ENCODE measurements at regions not wholly inside any gene's neighbourhood (a gene's known extent, or its start where the extent isn't known, plus 50 kb on each side); places are given as distances from the start of the nearest gene placed in this dataset.
"Not testable (repeated sequence)": the region's sequence is repeated elsewhere in the genome, so short reads cannot be mapped to it uniquely, and the experiment has no call there.

DNA sequence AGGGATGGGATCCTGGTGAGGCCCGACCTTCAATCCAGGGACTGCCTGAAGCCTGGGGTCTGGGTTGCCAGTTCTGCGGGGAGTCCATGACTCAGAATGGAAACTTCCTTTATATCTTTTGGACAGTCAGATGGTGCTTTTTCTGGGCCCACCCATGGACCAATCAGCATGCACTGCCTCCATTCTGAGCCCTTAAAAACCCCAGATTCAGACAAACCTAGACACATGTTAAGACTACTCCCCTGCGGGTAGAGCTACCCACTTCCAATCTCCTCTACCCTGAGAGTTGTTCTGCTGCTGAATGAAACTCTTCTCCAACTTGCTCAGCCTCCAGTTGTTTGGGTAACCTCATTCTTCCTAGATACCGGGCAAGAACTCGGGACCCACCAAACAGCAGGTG, 1315.2 kb upstream of the MIR17HG start:
- DNase-seq, result no peak

DNA sequence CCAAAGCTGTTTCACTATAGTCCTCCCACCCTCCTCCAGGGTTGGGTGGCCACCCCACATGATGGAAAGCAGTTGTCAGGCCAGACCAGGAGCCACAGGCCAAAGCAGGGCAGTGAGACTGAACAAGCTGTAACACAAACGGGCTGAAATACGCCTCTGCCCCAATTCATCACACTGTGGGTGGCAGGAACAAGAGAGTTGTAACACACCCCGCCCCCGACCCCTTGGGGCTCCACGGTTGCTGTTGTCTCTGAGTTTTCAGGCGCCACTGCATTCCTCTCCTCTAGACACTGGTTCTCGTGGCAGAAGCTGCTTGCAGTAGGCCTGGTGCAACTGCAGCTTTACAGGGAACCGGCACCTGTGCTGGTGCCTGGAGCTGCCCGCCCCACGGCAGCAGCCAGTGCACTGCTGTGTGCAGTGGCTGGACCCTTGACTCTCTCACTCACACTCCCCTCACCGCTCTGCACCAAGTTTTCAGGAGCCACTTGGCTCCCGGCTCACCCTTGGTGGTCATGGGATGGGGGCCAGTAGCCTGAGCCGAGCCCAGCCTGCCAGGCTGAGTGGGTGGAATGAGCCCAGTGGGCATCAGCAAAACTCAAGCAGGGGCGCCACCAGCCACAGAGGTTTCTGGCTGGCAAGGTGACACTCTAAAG, 1314.5 kb upstream of the MIR17HG start:
- DNase-seq, result no peak

DNA sequence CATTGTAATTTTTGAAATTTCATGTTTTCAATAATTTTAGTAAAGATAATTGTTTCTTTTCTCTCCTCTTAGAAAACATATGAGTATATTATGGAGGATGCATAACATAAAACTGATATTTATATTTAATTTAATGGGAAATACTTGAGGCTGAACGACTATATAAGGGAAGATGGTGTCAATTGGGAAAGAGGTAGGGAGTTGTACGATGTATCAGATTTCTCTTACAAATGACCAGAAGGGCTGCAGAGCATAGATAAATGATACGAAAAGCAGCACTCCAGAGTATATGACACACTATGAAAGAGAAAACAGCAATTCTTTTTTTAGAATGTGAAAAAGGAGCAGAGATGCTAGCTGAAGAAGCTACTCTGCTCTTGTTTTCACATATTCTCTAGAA, 1308.0 kb upstream of the MIR17HG start:
- DNase-seq, result no peak

DNA sequence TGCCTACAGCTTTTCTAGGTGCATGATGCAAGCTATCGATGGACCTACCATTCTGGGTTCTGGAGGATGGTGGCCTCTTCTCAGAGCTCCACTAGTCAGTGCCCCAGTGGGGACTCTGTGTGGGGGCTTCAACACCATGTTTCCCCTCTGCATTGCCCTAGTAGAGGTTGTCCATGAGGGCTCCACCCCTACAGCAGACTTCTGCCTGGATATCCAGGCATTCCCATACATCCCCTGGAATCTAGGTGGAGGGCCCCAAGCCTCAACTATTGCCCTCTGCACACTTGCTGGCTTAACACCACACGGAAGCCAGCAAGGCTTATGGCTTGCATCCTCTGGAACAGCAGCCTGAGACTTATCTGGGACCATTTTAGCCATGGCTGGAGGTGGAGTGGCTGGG, 1299.9 kb upstream of the MIR17HG start:
- no peak for DNase-seq

DNA sequence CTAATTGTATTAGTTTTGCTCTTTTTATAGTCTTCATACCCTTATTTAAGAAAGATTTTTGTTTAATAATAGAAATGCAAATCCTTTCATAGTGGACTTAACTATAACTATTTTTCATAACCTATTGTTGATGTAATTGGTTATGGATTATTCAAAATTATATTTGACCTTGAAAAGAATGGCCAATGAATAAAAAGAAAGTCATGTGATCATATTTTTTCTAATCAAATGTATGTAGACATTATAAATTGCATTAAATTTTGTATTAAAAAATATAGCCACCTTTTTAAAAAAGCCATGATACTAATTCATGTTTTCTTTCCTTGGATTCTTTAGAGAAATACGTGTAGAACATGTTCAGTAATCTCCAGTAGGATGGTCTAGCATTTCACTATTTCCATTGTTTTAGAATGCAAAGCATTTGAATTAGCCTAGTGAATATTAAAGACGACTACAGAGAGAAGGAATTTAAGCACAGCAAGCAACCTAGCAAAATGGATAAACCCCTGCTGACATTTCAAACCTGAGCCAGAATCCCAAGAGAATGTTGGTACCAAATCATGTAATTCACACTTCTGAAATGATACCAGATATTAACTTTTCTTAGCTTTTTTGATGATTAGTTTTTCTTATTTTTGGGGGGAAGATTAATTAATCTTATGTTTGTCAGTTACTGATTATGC, 1297.4 kb upstream of the MIR17HG start:
- DNase-seq, result no peak

DNA sequence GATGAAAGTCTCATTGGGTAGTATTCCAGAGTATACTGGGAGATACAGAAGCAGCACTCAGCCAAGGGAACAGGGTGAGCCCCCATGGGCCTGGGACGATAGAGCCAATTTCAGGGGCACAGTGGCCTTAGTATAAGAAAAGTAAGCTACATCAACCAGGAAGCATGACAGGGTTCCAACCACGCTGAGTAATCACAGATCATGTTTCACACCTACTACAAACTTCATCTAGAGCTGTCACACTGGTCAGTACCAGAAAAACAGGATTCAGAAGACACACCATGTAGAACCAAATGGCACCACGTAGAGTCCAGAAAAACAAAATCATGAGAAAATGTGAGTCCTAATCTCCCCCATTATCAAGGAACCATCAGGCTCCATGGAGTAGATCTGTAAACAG, 1292.4 kb upstream of the MIR17HG start:
- no peak for DNase-seq

DNA sequence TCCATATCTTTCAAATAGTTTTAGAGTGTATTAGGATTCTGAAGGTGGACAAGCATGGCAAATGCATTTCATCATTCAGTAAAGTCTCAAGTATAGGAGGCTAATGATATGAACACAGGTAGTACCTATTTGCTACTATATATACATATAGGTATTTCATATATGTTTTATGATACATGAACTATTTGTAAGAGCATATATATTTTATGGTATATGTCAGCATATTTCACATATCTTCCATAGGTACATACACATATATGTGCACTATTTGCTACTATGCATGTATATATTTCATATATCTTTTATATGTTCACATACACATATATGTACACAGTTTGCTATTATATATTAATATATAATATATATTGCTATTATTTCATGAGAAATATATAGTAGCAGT, 1291.7 kb upstream of the MIR17HG start:
- DNase-seq, result no peak

DNA sequence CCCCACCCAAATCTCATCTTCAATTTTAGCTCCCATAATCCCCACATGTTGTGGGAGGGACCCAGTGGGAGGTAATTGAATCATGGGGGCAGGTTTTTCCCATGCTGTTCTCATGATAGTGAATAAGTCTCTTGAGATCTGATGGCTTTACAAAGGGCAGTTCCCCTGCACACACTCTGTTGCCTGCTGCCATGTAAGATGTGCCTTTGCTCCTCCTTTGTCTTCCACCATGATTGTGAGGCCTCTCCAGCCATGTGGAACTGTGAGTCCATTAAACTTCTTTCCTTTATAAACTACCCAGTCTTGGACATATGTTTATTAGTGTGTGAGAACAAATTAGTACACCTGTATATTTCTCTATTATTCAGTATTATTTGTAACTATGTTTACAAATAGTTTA, 1283.3 kb upstream of the MIR17HG start:
- DNase-seq, result not testable (repeated sequence)

DNA sequence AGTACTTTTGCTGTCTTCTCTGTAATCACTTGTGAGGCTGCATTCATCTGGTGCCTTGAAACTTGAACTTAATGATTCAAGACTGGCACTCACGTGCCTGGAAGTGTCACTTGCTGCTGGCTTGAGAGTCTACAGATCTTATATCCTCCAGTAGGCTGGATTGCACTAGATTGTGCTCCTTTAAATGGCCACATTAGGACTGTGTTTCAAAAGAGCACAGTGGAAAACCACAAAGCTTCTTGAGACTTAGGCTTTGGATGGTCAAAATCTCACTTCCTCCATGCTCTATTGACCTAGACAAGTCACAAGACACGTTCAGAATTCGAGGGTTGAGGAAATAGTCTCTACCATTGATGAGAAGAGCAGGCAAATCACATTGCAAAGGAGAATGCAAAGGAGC, 1278.8 kb upstream of the MIR17HG start:
- no peak for DNase-seq

DNA sequence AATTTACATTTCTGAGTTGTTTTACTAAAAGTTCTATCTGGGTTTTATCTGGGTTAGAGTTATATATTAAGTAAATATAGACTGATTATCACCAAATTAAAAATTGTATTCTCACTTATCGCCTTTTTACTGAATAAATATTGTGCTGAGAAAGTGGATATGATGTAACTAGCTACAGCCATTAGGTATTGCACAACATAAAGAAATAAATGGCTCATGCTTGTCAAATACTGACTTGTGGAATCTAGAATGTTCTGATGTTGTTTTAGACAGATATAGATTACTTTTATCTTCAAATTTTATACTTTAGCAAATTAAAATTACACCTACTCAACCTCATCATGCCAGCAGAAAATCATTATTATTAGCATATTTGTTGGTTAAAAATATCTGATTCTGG, 1277.1 kb upstream of the MIR17HG start:
- DNase-seq, result no peak

DNA sequence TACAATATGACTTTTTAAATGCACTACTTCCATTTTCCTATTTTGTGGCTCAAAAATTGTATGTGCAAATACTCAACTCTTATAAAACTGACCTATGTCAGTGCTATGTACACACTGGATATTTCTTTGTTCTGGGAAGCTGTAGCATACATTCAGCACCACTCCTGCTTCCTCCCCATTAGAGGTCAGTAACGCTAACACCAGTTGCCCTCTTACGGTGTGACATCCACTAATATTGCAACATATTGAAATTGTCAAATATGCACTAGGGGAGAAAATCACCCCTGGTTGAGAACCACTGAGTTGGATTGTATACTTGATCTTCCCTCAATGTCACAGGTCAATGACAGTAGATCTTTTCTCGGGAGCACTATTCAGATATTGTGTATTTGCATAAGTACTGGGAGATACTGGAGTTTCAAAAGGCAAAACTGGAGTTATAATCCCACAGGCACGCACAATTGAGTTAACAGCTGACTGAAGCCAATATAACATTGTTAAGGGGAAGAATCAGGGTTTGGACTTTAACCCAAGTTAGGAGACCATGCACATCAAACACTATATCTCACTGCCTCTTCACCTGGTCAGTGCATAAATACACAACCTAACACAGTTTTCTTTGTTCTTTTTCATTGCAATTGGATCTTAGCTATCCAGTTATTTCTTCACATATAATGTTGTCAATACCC, 1276.5 kb upstream of the MIR17HG start:
- no peak for DNase-seq

DNA sequence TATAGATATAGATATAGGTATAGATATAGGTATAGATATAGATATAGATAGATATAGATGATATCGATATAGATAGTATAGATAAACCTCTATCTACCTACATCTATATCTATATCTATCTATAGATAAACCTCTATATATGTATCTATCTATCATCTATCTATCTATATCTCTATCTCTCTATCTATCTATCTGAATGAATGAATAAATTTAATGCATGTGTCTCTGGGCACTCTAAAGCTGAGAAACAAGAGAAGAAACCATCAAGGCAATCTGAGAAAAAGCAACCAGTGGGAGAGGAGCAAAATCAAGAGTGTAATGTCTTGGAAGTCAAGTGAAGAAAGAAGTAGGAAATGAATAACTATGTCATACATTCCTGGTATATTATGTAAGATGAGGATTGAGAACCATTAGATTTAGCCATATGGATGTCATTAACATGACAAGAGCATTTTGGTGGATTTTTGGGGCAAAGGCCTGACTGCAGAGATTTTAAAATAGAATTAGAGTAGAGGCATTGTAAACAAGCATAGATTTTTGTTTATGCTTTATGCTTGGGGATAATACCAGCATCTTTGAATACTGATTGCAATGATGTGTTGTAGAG, 1262.7 kb upstream of the MIR17HG start:
- DNase-seq, result no peak

DNA sequence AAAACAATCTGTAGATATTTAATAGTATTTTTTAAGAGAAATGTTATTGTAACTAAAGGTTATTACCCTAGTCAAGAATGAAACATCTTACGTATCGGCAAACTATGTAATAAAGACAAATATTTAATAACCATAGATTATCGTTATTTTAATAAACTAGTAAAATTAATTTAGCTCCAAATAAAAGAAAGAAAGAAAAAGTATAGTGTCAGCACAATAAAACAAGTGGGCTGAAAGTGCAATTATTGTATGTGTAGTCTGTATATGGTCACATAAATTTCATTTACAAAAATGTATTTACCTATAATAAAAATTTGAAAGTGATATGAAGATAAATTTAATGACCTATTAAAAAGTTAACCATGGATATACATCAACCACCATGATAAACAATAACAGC, 1258.4 kb upstream of the MIR17HG start:
- DNase-seq, result no peak

DNA sequence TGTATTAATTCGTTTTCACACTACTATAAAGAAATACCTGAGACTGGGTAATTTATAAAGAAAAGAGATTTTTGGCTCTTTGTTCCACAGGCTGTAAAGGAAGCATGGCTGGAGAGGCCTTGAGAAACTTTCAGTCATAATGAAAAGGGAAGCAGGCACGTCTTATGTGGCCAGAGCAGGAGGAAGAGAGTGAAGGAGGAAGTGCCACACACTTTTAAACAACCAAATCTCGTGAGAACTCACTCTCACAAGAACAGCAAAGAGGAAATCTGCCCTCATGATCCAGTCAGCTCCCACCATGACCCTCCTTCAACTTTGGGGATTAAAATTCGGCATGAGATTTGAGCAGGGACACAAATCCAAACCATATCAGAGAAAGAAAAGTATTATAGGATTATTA, 1255.9 kb upstream of the MIR17HG start:
- DNase-seq, result no peak

DNA sequence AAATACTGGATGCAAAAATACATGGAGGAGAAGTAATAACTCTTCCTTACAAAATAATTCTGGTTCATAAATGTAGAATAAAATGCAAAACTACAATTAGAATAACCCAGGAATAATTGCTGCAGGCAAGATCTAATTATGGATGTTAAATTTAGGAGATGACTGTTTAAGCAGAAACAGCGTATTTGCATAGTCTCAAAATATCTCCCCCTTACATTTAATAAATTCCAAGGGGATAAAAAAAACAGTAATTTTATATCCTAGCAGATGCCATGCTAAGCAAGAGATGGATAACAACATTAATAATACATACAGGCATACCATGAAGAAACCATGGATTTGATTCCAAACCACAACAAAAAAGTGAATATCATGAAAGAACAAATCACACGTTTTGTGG, 1253.1 kb upstream of the MIR17HG start:
- DNase-seq, result no peak

DNA sequence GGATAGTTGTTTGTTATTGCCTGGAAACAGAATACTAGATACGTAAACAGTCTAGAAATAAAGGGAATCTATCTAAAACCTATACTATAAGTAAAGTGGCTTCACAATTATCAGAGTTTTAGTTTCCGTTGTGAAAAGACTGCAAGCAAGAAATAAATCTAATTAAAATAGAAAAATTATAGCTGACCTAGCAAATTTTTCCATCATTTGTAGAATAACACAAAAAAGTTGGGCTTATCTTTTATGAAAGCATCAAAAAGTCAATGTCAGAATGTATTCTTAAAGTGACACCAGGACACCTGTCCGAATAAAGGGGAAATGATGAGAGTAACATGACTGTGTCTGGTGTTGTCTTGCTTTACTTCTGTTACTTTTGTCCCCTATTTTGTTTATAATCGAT, 1248.9 kb upstream of the MIR17HG start:
- no peak for DNase-seq

DNA sequence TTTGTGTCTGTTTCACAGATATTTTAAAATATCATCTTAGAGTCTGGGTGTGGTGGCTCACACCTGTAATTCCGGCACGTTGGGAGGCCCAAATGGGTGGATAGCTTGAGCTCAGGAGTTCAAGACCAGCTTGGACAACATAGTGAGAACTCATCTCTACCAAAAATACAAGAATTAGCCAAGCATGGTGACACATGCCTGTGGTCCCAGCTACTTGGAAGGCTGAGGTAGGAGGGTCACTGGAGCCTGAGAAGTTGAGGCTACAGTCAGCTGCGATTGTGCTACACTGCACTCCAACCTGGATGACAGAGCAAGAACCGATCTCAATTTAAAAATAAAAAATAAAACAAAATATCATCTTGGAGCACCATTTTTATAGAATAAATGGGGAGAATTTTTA, 1247.6 kb upstream of the MIR17HG start:
- no peak for DNase-seq

DNA sequence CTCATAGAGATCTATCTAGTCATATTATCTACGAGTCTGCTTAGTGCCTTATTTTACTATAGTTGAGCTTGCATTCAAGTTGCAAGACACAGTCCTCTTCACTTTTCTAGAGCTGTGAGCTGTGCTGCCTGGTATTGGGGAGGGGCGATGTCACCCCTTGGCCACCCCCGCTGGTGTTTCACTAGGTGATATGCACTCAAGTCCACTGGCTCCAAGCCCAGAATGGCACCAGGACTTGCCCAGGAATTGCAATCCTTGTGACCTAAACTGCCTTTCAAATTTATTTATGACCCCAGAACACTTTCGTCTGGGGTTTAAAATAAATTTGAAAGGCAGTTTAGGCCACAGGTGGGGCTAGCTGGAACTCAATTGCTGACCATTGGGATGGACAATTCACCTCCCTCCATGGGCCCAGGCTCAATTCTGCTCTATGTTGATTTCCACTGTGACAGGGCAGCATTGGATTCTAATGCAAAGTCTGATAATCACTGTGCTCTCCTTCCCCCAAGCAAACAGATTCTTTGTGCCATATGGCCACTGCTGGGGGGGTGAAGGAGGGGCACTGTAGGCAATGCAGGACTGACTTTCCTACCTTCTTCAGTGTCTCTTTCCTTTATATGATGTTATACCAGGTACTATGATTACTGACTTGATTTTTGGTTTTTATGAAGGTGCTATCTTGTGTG, 1244.2 kb upstream of the MIR17HG start:
- DNase-seq, result no peak

DNA sequence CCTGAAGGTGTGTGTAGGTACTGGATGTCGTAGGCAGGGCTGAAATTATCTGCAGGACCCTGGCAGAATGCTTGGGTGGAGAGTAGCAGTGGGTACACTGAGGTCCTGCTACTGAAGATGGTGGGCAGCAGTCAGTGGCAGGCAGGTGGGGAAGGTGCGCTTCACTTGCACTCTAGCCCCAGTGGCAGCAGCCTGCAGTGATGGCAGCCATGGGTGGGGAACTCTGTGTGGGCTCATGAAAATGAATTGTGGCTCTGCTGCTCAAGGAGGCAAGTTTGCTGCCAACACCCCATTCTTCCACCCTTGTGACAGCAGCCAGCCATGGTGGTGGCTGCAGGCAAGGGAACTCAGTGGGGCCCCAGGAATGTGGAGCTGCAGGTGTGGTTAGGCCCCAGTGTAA, 1242.7 kb upstream of the MIR17HG start:
- DNase-seq, result no peak

DNA sequence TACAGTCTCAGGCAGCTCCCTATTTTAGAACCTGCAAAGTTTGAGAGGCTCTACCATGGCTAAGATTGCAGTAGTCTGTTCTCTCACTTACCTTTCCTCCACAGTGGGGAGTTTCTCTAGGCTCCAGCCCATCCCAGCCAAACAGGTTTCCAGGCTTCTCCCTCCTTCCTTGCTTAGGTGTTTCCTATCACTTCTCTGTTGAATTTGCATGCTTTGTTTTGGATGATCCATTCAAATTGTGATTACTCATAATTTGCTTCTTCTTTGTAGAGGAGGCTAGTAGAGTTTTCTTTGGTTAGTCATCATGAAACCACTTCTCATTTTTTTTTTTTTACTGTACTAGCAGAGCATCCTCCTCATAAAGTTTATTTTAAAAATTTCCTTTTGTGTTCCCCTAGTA, 1242.2 kb upstream of the MIR17HG start:
- no peak for DNase-seq

DNA sequence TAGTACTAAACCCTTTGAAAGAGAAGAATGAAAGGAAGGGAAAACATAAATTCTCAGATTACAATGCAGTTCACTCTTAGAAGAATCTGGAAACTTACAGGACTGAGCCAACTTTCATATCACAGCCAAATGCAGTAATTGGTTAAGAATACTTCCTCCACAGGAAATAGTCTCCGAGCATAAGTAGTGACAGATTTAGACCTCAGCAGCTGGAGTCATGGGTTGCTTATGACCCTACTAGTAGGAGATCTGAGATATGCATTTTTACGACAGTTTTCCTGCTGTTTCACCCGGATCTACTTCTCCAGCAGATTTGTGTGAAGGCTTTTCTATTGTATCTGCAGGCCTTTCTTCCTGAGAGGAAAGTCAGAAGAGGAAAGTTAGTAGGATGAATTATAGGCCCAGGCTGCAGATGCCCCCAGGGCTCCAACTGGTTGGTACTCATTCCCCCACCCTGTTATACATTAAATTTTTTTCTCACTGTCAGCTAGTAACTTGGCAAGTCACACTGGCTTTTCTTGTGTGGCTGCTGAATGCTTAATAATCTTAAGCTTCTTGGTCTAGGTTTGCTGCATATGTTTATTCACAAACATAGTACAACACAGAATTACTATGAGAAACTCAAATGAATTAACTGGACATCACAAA, 1241.5 kb upstream of the MIR17HG start:
- DNase-seq, result no peak

DNA sequence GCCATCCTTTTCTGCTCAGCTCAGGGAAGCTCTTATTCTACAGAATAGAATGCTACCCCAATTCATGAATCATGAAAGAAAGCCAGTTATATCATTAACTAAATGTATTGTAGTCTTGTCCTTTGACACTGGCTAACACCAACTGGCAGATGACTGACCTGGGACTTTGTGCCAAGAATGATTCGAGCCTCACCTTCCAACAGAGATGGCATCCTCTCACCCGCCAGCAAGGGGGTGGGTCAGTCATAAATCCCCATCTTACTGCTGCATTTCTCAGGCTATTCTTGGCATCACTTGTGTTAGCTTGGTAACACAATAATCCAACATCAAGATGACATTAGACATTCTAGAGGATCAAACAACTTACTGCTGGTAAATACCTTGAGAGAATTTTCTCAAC, 1239.8 kb upstream of the MIR17HG start:
- no peak for DNase-seq

DNA sequence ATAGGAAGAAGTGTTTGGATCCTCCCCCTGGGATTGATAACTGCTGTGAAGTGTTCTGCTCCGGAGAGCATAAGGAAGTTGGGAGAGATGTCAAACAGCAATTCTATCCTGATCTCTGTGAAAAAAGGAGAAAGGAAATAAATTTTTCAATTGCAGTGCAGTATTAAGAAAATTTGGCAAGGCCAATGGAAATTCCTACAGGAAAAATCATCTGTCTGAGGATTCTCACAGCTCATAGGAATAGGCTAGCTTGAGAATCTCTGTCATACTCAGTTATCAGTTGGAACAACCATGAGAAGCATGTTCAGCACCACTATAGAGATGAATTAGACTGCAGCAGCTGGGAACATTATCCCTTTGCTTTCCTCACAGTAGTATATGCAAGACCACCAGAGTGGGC, 1238.9 kb upstream of the MIR17HG start:
- no peak for DNase-seq

All from activated CD4-positive, alpha-beta T cell treated with anti-CD3 and anti-CD28 coated beads, Interleukin-2, amount 50 U/mL, for 16 hours (primary cell).